PFSK-1 (cell line): ENCODE measurements at regions not wholly inside any gene's neighbourhood (a gene's known extent, or its start where the extent isn't known, plus 50 kb on each side); places are given as distances from the start of the nearest gene placed in this dataset.

Source experiments
- POLR2AphosphoS5 ChIP-seq: IDR thresholded peaks from 2 replicates; pipeline ENCODE4 v1.6.1; 2012; ENCODE audit warnings: low read depth, mild to moderate bottlenecking, control low read depth, low read length, moderate library complexity
- REST ChIP-seq, 2 experiments: IDR thresholded peaks; 2 replicates each; pipeline versions ENCODE4 v1.6.1 to v1.8.0; 2011 to 2012; ENCODE audit warnings: low read depth in 2 of 2, low read length in 2 of 2, control low read depth in 1 of 2, inconsistent platforms in 1 of 2, mild to moderate bottlenecking in 1 of 2, moderate library complexity in 1 of 2; ENCODE audit not compliant: insufficient read depth in 1 of 2
- SIN3A ChIP-seq: IDR thresholded peaks from 2 replicates; pipeline ENCODE4 v1.6.1; 2012; ENCODE audit warnings: mild to moderate bottlenecking, low read length, moderate library complexity, borderline replicate concordance; ENCODE audit not compliant: insufficient read depth
- TAF1 ChIP-seq: IDR thresholded peaks from 2 replicates; pipeline ENCODE4 v1.6.1; 2012; ENCODE audit warnings: low read length, control low read depth, borderline replicate concordance; ENCODE audit not compliant: insufficient read depth

- TF ChIP-seq REST (IDR thresholded peaks at IDR 0.05; ENCODE audit: insufficient read depth in 1 of 2, low read depth in 2 of 2, low read length in 2 of 2): no peak
- no peak for TF ChIP-seq POLR2AphosphoS5
- no peak for TF ChIP-seq TAF1
- TF ChIP-seq SIN3A: no peak
Measured at GRCh38 chr3:191795196-191795595, 334.2 kb downstream of the PYDC2 start.
